HCT116 (cell line): ENCODE measurements at regions not wholly inside any gene's neighbourhood (a gene's known extent, or its start where the extent isn't known, plus 50 kb on each side); places are given as distances from the start of the nearest gene placed in this dataset.

Experiments used
- ATAC-seq: fragments of 200-7000 bp; cut with Tn5 transposase; 2 replicates; pipeline ENCODE4 v1.9.1; 2020; ENCODE audit warnings: mild to moderate bottlenecking, moderate library complexity
- BruUV-seq: library from RNA; stranded (reverse); fragments of 400-500 nt; replicated peaks from 2 replicates; lab custom pipeline; 2021; lab: Mats Ljungman, UMichigan
- CTCF ChIA-PET: fragments of 300-600 bp; sonication (Branson Sonifier 250); formaldehyde crosslinking; loops from one replicate; lab custom pipeline; 2021; ENCODE audit warnings: antibody characterized with exemption; lab: Charles Lee
- POLR2A ChIA-PET: fragments of 300-600, 350-600 bp; sonication (Branson Sonifier 250); formaldehyde crosslinking; loops from one replicate; lab custom pipeline; 2021; ENCODE audit warnings: antibody characterized with exemption; lab: Charles Lee
- RAD21 ChIA-PET, 2 experiments: fragments of 300-600 bp; sonication (Branson Sonifier 250); formaldehyde crosslinking; loops; one replicate each; lab custom pipeline; 2023; ENCODE audit warnings: low total read pairs in 2 of 2; ENCODE audit not compliant: uncharacterized antibody in 2 of 2, unreplicated experiment in 2 of 2, low non-redundant PET in 1 of 2; lab: Charles Lee
- DNase-seq: peaks from one replicate; pipeline ENCODE4 v3.0.0-alpha.2; 2010; ENCODE audit warnings: low read depth, low spot score
- H2AFZ ChIP-seq: fragments of 200-600 bp; shearing (Covaris generic), sonication (generic); 2 replicates; pipeline ENCODE4 v1.6.1; 2017; ENCODE audit warnings: low read depth, mixed run types, mixed read lengths, antibody characterized with exemption, low read length; ENCODE audit not compliant: poor library complexity, severe bottlenecking
- H3K27ac ChIP-seq: 2 replicates; pipeline ENCODE4 v1.5.1; 2012; ENCODE audit warnings: low read depth, low read length
- H3K27me3 ChIP-seq: fragments of 200-600 bp; sonication (generic); 2 replicates; pipeline ENCODE4 v1.6.1; 2016; ENCODE audit warnings: mixed run types, low read length, mixed read lengths; ENCODE audit not compliant: insufficient read depth
- H3K36me3 ChIP-seq, 2 experiments: fragments of 200-500 bp in 1 of 2; fragments of 200-600 bp in 1 of 2; sonication (Bioruptor generic) in 1 of 2; sonication (generic) in 1 of 2; 2 replicates each; pipeline versions ENCODE4 v1.5.1 to v1.6.1; 2014 to 2016; ENCODE audit warnings: low read length in 2 of 2, inconsistent platforms in 1 of 2, mixed read lengths in 1 of 2, mixed run types in 1 of 2; ENCODE audit not compliant: insufficient read depth in 2 of 2, control insufficient read depth in 1 of 2
- H3K4me1 ChIP-seq, 2 experiments: fragments of 200-600 bp in 1 of 2; sonication (generic) in 1 of 2; 2 replicates each; pipeline versions ENCODE4 v1.5.1 to v1.6.1; 2012 to 2017; ENCODE audit warnings: low read length in 2 of 2, inconsistent platforms in 1 of 2, mild to moderate bottlenecking in 1 of 2, mixed read lengths in 1 of 2, mixed run types in 1 of 2, moderate library complexity in 1 of 2; ENCODE audit not compliant: insufficient read depth in 2 of 2, control insufficient read depth in 1 of 2
- H3K4me2 ChIP-seq: fragments of 200-600 bp; sonication (generic); 2 replicates; pipeline ENCODE4 v1.6.1; 2017; ENCODE audit warnings: mixed run types, low read length, mixed read lengths
- H3K4me3 ChIP-seq, 2 experiments: fragments of 200-600 bp in 1 of 2; sonication (generic) in 1 of 2; replicated peaks in 1 of 2; 2 replicates each; pipeline ENCODE4 v1.5.1; 2011 to 2016; ENCODE audit warnings: low read length in 2 of 2, control low read depth in 1 of 2, low read depth in 1 of 2, mild to moderate bottlenecking in 1 of 2, mixed read lengths in 1 of 2, mixed run types in 1 of 2
- H3K79me2 ChIP-seq: fragments of 200-600 bp; sonication (generic); 2 replicates; pipeline ENCODE4 v1.6.1; 2017; ENCODE audit warnings: mild to moderate bottlenecking, mixed run types, low read length, moderate library complexity, mixed read lengths; ENCODE audit not compliant: insufficient read depth
- H3K9ac ChIP-seq: fragments of 200-600 bp; sonication (generic); 2 replicates; pipeline ENCODE4 v1.6.1; 2016; ENCODE audit warnings: low read length, mixed read lengths
- H3K9me2 ChIP-seq: fragments of 200-600 bp; sonication (generic), shearing (Covaris generic); 2 replicates; pipeline ENCODE4 v1.6.1; 2017; ENCODE audit warnings: mixed run types, mild to moderate bottlenecking, moderate library complexity; ENCODE audit not compliant: insufficient read depth
- H3K9me3 ChIP-seq, 2 experiments: fragments of 200-500 bp in 1 of 2; fragments of 200-600 bp in 1 of 2; sonication (Bioruptor generic) in 1 of 2; sonication (generic) in 1 of 2; 2 replicates each; pipeline ENCODE4 v1.6.1; 2014 to 2017; ENCODE audit warnings: low read length in 2 of 2, mixed read lengths in 2 of 2, inconsistent platforms in 1 of 2, low read depth in 1 of 2, mild to moderate bottlenecking in 1 of 2, mixed run types in 1 of 2, moderate library complexity in 1 of 2; ENCODE audit not compliant: control insufficient read depth in 1 of 2, insufficient read depth in 1 of 2
- H4K20me1 ChIP-seq: fragments of 200-600 bp; sonication (generic), shearing (Covaris generic); 2 replicates; pipeline ENCODE4 v1.6.1; 2017; ENCODE audit warnings: mixed run types, mild to moderate bottlenecking, moderate library complexity; ENCODE audit not compliant: insufficient read depth
- CBX3 ChIP-seq: IDR thresholded peaks from 2 replicates; pipeline ENCODE4 v1.6.1; 2012; ENCODE audit warnings: low read depth
- CEBPB ChIP-seq: IDR thresholded peaks from 2 replicates; pipeline ENCODE4 v1.6.1; 2012; ENCODE audit warnings: low read depth
- EGR1 ChIP-seq: IDR thresholded peaks from 2 replicates; pipeline ENCODE4 v1.6.1; 2012; ENCODE audit warnings: low read depth
- ELF1 ChIP-seq: IDR thresholded peaks from 2 replicates; pipeline ENCODE4 v1.6.1; 2012; ENCODE audit warnings: low read depth, borderline replicate concordance
- EZH2 ChIP-seq: fragments of 200-600 bp; sonication (generic); IDR thresholded peaks from 2 replicates; pipeline ENCODE4 v1.6.1; 2017; ENCODE audit warnings: antibody characterized with exemption, mixed run types
- FOSL1 ChIP-seq: IDR thresholded peaks from 2 replicates; pipeline ENCODE4 v1.6.1; 2012; ENCODE audit warnings: low read depth
- JUND ChIP-seq: IDR thresholded peaks from 2 replicates; pipeline ENCODE4 v1.6.1; 2012
- POLR2A ChIP-seq: IDR thresholded peaks from 2 replicates; pipeline ENCODE4 v1.7.0; 2011; ENCODE audit warnings: borderline replicate concordance; ENCODE audit not compliant: insufficient read depth, insufficient read length; ENCODE audit errors: extremely low read depth
- POLR2AphosphoS5 ChIP-seq: IDR thresholded peaks from 2 replicates; pipeline ENCODE4 v1.6.1; 2011; ENCODE audit warnings: mild to moderate bottlenecking, low read depth, low read length, moderate library complexity
- SIN3A ChIP-seq: IDR thresholded peaks from 2 replicates; pipeline ENCODE4 v1.6.1; 2012; ENCODE audit warnings: low read depth
- SP1 ChIP-seq: IDR thresholded peaks from 2 replicates; pipeline ENCODE4 v1.6.1; 2012; ENCODE audit warnings: low read depth
- SRF ChIP-seq: IDR thresholded peaks from 2 replicates; pipeline ENCODE4 v1.6.1; 2012; ENCODE audit warnings: low read depth
- YY1 ChIP-seq: IDR thresholded peaks from 2 replicates; pipeline ENCODE4 v1.6.1; 2011; ENCODE audit warnings: low read length, low read depth, moderate library complexity, mild to moderate bottlenecking; ENCODE audit not compliant: insufficient replicate concordance; ENCODE audit errors: extremely low read depth
- ZFX ChIP-seq: fragments of 450-650 bp; IDR thresholded peaks from 2 replicates; pipeline ENCODE4 v1.6.1; 2017
- intact Hi-C: fragments of 100-400 bp; cut with micrococcal nuclease; formaldehyde crosslinking; loops from 2 replicates; pipeline ENCODE4 v1.10.0; 2022
- TF ChIP-seq, protein P1 (sequence below): IDR thresholded peaks from 2 replicates; pipeline ENCODE4 v1.6.1; 2012
- TF ChIP-seq, protein P2 (sequence below): IDR thresholded peaks from 2 replicates; pipeline ENCODE4 v1.6.1; 2012
- TF ChIP-seq, protein P3 (sequence below): IDR thresholded peaks from 2 replicates; pipeline ENCODE4 v1.6.1; 2012; ENCODE audit warnings: low read depth
- TF ChIP-seq, protein P4 (sequence below): IDR thresholded peaks from 2 replicates; pipeline ENCODE4 v1.6.1; 2011; ENCODE audit warnings: mild to moderate bottlenecking, low read length, moderate library complexity; ENCODE audit not compliant: insufficient replicate concordance; ENCODE audit errors: extremely low read depth

DNA sequence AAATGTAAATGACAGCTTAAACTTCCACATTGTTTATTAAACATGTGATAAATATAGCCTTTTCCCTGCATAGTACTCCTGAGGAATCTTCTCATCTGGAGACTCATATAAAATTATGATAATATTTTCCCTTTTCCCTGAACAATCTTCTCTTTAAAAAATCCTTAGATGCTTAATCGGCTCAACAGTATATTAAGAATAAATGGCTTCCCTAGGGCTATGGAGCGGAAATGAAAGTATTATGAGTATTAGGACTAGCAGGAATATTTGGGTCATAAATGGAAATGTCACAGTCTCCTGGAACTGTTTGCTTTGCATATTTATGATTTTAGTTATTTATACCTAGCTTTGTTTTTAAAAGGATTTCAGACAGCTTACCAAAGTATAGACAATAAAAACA lies 200.7 kb upstream of the PDE5A start:
- ChIA-PET RAD21 (no interaction called here), CTCF (no interaction called here), POLR2A (no interaction called here)
- Histone ChIP-seq H3K36me3 (no peaks in the 10 kb centered on the region), H3K9me3 (no peaks in the 10 kb centered on the region), H4K20me1 (no peaks in the 10 kb centered on the region), H3K9ac (no peak overlapping the region), H3K4me2 (no peak overlapping the region), H3K27me3 (no peaks in the 10 kb centered on the region), H3K4me3 (no peak overlapping the region), H3K27ac (no peak overlapping the region), H2AFZ (no peak overlapping the region), H3K79me2 (no peaks in the 10 kb centered on the region), H3K4me1 (no peaks in the 10 kb centered on the region), H3K9me2 (no peaks in the 10 kb centered on the region)
- no peak for TF ChIP-seq JUND
- TF ChIP-seq CEBPB: no peak
- TF ChIP-seq YY1: no peak
- no peak for TF ChIP-seq ZFX
- TF ChIP-seq, protein P1, sequence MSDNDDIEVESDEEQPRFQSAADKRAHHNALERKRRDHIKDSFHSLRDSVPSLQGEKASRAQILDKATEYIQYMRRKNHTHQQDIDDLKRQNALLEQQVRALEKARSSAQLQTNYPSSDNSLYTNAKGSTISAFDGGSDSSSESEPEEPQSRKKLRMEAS: no peak
- TF ChIP-seq CBX3: no peak
- TF ChIP-seq EZH2: no peak
- TF ChIP-seq EGR1: no peak
- TF ChIP-seq POLR2AphosphoS5: no peak
- TF ChIP-seq SIN3A: no peak
- TF ChIP-seq POLR2A: no peak
- no TSS peak for BruUV-seq
- intact Hi-C loops: no loop called here
- DNase-seq (no peak), ATAC-seq (no peak)

DNA sequence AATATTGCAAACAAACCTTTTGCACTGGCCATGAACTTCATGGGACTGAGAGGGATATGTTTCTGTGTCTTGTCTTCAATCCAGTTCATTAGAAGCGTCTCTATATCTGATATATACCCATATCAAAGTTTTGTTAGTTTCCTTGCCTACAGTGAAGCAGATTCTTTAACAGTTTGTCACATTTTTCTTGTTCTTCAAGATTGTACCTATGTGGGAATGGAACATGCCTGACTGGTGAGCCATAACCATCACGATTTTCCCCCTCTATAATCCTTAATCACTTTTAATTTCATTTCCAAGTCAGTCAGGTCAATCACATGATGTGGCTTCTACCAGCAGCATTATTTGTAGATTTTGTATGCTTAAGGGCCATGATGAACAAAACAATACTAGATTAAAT lies 197.1 kb upstream of the PDE5A start:
- no TSS peak for BruUV-seq
- POLR2A ChIA-PET: no interaction called here
- ATAC-seq: no peak
- Histone ChIP-seq H3K4me2 (no peak overlapping the region), H3K27ac (no peak overlapping the region), H3K36me3 (no peaks in the 10 kb centered on the region), H3K4me3 (no peak overlapping the region), H3K9me3 (no peaks in the 10 kb centered on the region), H3K79me2 (no peaks in the 10 kb centered on the region), H3K9ac (no peak overlapping the region), H2AFZ (no peak overlapping the region), H3K27me3 (no peaks in the 10 kb centered on the region), H3K4me1 (no peaks in the 10 kb centered on the region), H3K9me2 (no peaks in the 10 kb centered on the region), H4K20me1 (no peaks in the 10 kb centered on the region)
- CTCF ChIA-PET: no interaction called here
- DNase-seq: no peak
- RAD21 ChIA-PET: no interaction called here
- intact Hi-C loops: no loop called here
- TF ChIP-seq FOSL1 (no peak), ELF1 (no peak), ZFX (no peak), POLR2AphosphoS5 (no peak), CEBPB (no peak), SP1 (no peak), POLR2A (no peak), SRF (no peak)
- TF ChIP-seq, protein P2, sequence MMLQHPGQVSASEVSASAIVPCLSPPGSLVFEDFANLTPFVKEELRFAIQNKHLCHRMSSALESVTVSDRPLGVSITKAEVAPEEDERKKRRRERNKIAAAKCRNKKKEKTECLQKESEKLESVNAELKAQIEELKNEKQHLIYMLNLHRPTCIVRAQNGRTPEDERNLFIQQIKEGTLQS: no peak
- TF ChIP-seq, protein P3, sequence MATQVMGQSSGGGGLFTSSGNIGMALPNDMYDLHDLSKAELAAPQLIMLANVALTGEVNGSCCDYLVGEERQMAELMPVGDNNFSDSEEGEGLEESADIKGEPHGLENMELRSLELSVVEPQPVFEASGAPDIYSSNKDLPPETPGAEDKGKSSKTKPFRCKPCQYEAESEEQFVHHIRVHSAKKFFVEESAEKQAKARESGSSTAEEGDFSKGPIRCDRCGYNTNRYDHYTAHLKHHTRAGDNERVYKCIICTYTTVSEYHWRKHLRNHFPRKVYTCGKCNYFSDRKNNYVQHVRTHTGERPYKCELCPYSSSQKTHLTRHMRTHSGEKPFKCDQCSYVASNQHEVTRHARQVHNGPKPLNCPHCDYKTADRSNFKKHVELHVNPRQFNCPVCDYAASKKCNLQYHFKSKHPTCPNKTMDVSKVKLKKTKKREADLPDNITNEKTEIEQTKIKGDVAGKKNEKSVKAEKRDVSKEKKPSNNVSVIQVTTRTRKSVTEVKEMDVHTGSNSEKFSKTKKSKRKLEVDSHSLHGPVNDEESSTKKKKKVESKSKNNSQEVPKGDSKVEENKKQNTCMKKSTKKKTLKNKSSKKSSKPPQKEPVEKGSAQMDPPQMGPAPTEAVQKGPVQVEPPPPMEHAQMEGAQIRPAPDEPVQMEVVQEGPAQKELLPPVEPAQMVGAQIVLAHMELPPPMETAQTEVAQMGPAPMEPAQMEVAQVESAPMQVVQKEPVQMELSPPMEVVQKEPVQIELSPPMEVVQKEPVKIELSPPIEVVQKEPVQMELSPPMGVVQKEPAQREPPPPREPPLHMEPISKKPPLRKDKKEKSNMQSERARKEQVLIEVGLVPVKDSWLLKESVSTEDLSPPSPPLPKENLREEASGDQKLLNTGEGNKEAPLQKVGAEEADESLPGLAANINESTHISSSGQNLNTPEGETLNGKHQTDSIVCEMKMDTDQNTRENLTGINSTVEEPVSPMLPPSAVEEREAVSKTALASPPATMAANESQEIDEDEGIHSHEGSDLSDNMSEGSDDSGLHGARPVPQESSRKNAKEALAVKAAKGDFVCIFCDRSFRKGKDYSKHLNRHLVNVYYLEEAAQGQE: no peak
- TF ChIP-seq, protein P4, sequence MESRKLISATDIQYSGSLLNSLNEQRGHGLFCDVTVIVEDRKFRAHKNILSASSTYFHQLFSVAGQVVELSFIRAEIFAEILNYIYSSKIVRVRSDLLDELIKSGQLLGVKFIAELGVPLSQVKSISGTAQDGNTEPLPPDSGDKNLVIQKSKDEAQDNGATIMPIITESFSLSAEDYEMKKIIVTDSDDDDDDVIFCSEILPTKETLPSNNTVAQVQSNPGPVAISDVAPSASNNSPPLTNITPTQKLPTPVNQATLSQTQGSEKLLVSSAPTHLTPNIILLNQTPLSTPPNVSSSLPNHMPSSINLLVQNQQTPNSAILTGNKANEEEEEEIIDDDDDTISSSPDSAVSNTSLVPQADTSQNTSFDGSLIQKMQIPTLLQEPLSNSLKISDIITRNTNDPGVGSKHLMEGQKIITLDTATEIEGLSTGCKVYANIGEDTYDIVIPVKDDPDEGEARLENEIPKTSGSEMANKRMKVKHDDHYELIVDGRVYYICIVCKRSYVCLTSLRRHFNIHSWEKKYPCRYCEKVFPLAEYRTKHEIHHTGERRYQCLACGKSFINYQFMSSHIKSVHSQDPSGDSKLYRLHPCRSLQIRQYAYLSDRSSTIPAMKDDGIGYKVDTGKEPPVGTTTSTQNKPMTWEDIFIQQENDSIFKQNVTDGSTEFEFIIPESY: no peak
